Activated CD8-positive, alpha-beta memory T cell treated with anti-CD3 and anti-CD28 coated beads, Interleukin-2, amount 10 ng/mL, durations not matched to agents 7 days and 5 days (primary cell): ENCODE measurements at regions not wholly inside any gene's neighbourhood (a gene's known extent, or its start where the extent isn't known, plus 50 kb on each side); places are given as distances from the start of the nearest gene placed in this dataset.

Source experiments
- ATAC-seq: fragments of 150-1000 bp; cut with Tn5 transposase; one replicate; pipeline ENCODE4 v1.10.0; 2021; ENCODE audit warnings: moderate library complexity
- CTCF ChIA-PET: fragments of 350-600 bp; sonication (Branson Sonifier 250); formaldehyde crosslinking; loops from one replicate; lab custom pipeline; 2021; ENCODE audit warnings: antibody characterized with exemption; lab: Charles Lee
- DNase-seq: peaks from one replicate; pipeline ENCODE4 v3.0.0-alpha.2; 2020
- H3K27ac Mint-ChIP-seq: one replicate; pipeline ENCODE4 v1.8.0; 2021; ENCODE audit warnings: mild to moderate bottlenecking, mixed read lengths
- H3K27me3 Mint-ChIP-seq: one replicate; pipeline ENCODE4 v1.8.0; 2021; ENCODE audit warnings: mixed read lengths
- H3K36me3 Mint-ChIP-seq: one replicate; pipeline ENCODE4 v1.8.0; 2021; ENCODE audit warnings: mild to moderate bottlenecking, mixed read lengths
- H3K4me1 Mint-ChIP-seq: one replicate; pipeline ENCODE4 v1.8.0; 2021; ENCODE audit warnings: mixed read lengths
- H3K4me3 Mint-ChIP-seq: one replicate; pipeline ENCODE4 v1.8.0; 2021; ENCODE audit warnings: mild to moderate bottlenecking, moderate library complexity, mixed read lengths
- H3K9me3 Mint-ChIP-seq: one replicate; pipeline ENCODE4 v1.8.0; 2022; ENCODE audit warnings: low read depth, mixed read lengths

DNA sequence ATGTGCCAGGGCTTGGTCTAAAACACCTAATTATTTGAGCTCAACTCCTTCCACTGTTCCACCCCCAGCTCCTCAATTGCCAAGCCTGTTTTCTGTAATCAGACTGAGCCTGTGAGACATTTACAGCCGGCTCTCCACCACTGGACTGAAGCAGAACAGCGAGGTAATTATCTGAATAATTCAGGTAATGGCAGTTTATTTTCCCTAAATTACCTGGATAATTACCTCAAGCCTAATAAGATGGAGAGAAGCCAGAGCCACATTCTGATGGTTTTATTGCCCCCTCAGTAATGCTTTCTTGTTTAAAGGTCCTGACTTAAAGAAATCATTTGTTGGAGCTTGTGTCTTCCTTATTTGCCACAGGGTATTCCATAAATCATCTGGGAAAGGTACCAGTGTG is 64.2 kb downstream of the FZD4 start:
- no peak overlapping the region for H3K4me3 Mint-ChIP-seq
- no peak overlapping the region for H3K27ac Mint-ChIP-seq
- ATAC-seq, result no peak
- H3K27me3 Mint-ChIP-seq, result peaks cover 22% of the 10 kb centered on the region
- DNase-seq, result no peak
- no peaks in the 10 kb centered on the region for H3K36me3 Mint-ChIP-seq
- CTCF ChIA-PET, result interaction anchor here (0.6 kb wide), 1 partner anchor 1025 kb away, joined by 3 read pairs; no protein-coding TSS in a partner anchor
- H3K9me3 Mint-ChIP-seq, result no peaks in the 10 kb centered on the region
- no peaks in the 10 kb centered on the region for H3K4me1 Mint-ChIP-seq

DNA sequence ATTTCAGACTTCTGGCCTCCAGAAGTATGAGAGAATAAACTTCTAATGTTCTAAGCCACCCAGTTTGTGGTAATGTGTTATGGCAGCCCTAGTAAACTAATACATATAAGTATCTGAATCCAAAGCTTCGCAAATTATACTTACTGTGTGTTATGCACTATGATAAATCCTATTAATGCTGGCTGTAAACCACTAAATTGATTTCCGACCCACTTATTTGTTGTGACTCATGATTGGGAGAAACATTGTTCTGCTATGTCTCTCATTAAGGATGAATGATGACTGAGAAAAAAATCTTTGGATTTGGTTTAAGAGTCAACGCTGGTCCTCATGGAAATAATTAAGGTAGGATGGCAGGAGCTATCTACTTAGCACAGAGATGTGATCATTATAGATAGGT is 62.0 kb downstream of the FZD4 start:
- no peak for DNase-seq
- no peaks in the 10 kb centered on the region for H3K9me3 Mint-ChIP-seq
- no peak overlapping the region for H3K27ac Mint-ChIP-seq
- no peak for ATAC-seq
- H3K27me3 Mint-ChIP-seq, result peaks cover 28% of the 10 kb centered on the region
- H3K36me3 Mint-ChIP-seq, result no peaks in the 10 kb centered on the region
- CTCF ChIA-PET, result no interaction called here
- H3K4me1 Mint-ChIP-seq, result no peaks in the 10 kb centered on the region
- no peak overlapping the region for H3K4me3 Mint-ChIP-seq
